ENCODE measurements at regions not wholly inside any gene's neighbourhood (a gene's known extent, or its start where the extent isn't known, plus 50 kb on each side); places are given as distances from the start of the nearest gene placed in this dataset.

- in situ Hi-C loops (cut with MboI; ENCODE audit: low sequenced_read_pairs), result no loop called here
- no peak for DNase-seq (ENCODE audit: low spot score in 2 of 2)
- no peak overlapping the region for H3K4me3 ChIP-seq
- H3K27me3 ChIP-seq (ENCODE audit: low read depth), result no peaks in the 10 kb centered on the region
- H3K9me3 ChIP-seq, result no peaks in the 10 kb centered on the region; the same call in 1 of the 2 replicates
- H3K36me3 ChIP-seq (replicated peaks), result no peaks in the 10 kb centered on the region
- H3K4me1 ChIP-seq, result no peaks in the 10 kb centered on the region
Observed at GRCh38 chr7:391411-391951, 101.5 kb downstream of the FOXL3 start.

DNA sequence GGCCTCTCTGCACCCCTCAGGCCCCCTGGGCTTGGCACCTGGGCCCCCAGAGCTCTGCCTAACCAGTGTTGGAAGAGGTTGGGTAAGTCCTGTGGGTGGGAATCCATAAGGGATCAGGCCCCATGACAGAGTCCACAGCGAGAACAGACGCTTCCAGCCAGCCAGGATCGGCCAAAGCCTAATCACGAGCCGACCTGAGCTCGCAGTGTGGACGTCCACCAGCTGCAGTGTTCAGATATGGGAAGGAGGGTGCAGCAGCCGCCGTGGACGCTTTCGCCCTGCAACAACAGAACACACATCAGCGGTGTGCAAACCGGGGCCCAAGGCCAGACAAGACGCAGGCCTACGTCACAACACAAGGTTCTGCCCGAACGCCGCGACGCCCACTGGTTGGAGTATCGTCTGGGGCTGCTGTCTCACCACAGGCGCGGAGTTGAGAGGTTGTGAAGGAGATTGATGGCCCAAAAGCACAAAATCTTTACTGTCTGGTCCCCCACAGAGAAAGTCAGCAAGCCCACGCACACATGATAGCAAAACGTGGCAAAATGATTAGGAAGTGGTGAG is 102.1 kb downstream of the FOXL3 start:
- H3K4me3 ChIP-seq, result no peak overlapping the region
- H3K36me3 ChIP-seq (replicated peaks), result no peaks in the 10 kb centered on the region
- DNase-seq (ENCODE audit: low spot score in 2 of 2), result no peak
- H3K4me1 ChIP-seq, result no peaks in the 10 kb centered on the region
- in situ Hi-C loops (cut with MboI; ENCODE audit: low sequenced_read_pairs), result no loop called here
- H3K9me3 ChIP-seq, result no peaks in the 10 kb centered on the region; the same call in 1 of the 2 replicates
- H3K27me3 ChIP-seq (ENCODE audit: low read depth), result no peaks in the 10 kb centered on the region

GRCh38 chr7:392822-393221 is 102.9 kb downstream of the FOXL3 start:
- H3K27me3 ChIP-seq (ENCODE audit: low read depth), result no peaks in the 10 kb centered on the region
- H3K9me3 ChIP-seq, result no peaks in the 10 kb centered on the region; the same call in 1 of the 2 replicates
- H3K4me1 ChIP-seq, result no peaks in the 10 kb centered on the region
- DNase-seq (ENCODE audit: low spot score in 2 of 2), result no peak
- in situ Hi-C loops (cut with MboI; ENCODE audit: low sequenced_read_pairs), result no loop called here
- H3K4me3 ChIP-seq, result no peak overlapping the region
- no peaks in the 10 kb centered on the region for H3K36me3 ChIP-seq (replicated peaks)

DNA sequence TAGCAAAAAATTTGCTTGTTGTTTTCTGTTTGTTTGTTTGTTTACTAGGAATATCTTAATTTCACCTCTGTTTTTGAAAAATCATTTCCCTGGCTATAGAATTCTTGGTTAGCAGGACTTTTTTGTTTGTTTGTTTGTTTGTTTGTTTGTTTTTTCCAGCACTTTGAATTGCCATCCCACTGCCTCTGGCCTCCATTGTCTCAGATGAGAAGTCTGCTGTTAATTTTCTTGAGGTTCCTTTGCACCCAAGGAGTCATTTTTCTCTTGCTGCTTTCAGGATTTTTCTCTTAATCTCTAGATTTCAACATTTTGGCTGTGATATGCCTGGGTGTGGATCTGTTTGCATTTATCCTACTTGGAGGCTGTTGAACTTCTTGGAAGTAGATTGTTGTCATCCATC is 105.7 kb downstream of the FOXL3 start:
- no peak for DNase-seq (ENCODE audit: low spot score in 2 of 2)
- H3K27me3 ChIP-seq (ENCODE audit: low read depth), result no peaks in the 10 kb centered on the region
- H3K4me1 ChIP-seq, result no peaks in the 10 kb centered on the region
- no peak overlapping the region for H3K4me3 ChIP-seq
- H3K9me3 ChIP-seq, result no peaks in the 10 kb centered on the region
- H3K36me3 ChIP-seq (replicated peaks), result no peaks in the 10 kb centered on the region
- in situ Hi-C loops (cut with MboI; ENCODE audit: low sequenced_read_pairs), result no loop called here

- in situ Hi-C loops (cut with MboI; ENCODE audit: low sequenced_read_pairs), result no loop called here
- Histone ChIP-seq H3K27me3 (ENCODE audit: low read depth) (no peaks in the 10 kb centered on the region), H3K4me3 (no peak overlapping the region), H3K36me3 (replicated peaks) (no peaks in the 10 kb centered on the region), H3K4me1 (no peaks in the 10 kb centered on the region), H3K9me3 (no peaks in the 10 kb centered on the region)
- no peak for DNase-seq (ENCODE audit: low spot score in 2 of 2)
Observed at GRCh38 chr7:398888-399287, 108.9 kb downstream of the FOXL3 start.

- Histone ChIP-seq H3K36me3 (replicated peaks) (no peaks in the 10 kb centered on the region), H3K9me3 (no peaks in the 10 kb centered on the region), H3K4me1 (no peaks in the 10 kb centered on the region), H3K27me3 (ENCODE audit: low read depth) (no peaks in the 10 kb centered on the region), H3K4me3 (no peak overlapping the region)
- DNase-seq (ENCODE audit: low spot score in 2 of 2), result peak in 1 of 2 experiments; percentile 2
- in situ Hi-C loops (cut with MboI; ENCODE audit: low sequenced_read_pairs), result no loop called here
Observed at GRCh38 chr7:400901-401485, 111.0 kb downstream of the FOXL3 start.

DNA sequence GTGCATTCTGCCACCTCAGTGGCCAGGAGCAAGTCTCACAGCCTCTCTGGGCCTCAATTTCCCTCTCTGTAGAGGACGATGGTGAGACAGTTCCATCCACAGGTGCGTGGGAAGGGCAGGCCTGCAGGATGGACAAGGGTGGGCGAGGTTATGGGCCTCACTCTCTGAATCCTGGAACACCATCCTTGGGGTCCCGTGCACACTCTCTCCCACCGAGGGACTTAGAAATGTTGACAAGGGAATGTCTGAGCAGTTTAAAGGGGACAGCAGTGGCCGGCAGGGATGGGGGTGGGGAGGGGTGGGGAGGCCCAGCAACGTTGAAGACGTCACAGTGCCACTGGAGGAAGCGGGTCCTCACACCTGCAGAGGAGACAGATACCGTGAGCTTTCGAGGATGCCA is 111.5 kb downstream of the FOXL3 start:
- H3K27me3 ChIP-seq (ENCODE audit: low read depth), result no peaks in the 10 kb centered on the region
- no peak for DNase-seq (ENCODE audit: low spot score in 2 of 2)
- no peaks in the 10 kb centered on the region for H3K9me3 ChIP-seq
- H3K4me1 ChIP-seq, result no peaks in the 10 kb centered on the region
- in situ Hi-C loops (cut with MboI; ENCODE audit: low sequenced_read_pairs), result no loop called here
- no peak overlapping the region for H3K4me3 ChIP-seq
- H3K36me3 ChIP-seq (replicated peaks), result no peaks in the 10 kb centered on the region

GRCh38 chr7:404812-405488 is 114.7 kb downstream of the PDGFA start:
- H3K4me1 ChIP-seq, result no peaks in the 10 kb centered on the region
- no peaks in the 10 kb centered on the region for H3K36me3 ChIP-seq (replicated peaks)
- H3K4me3 ChIP-seq, result no peak overlapping the region
- no peak for DNase-seq (ENCODE audit: low spot score in 2 of 2)
- H3K9me3 ChIP-seq, result no peaks in the 10 kb centered on the region
- H3K27me3 ChIP-seq (ENCODE audit: low read depth), result no peaks in the 10 kb centered on the region
- in situ Hi-C loops (cut with MboI; ENCODE audit: low sequenced_read_pairs), result no loop called here

- Histone ChIP-seq H3K27me3 (ENCODE audit: low read depth) (no peaks in the 10 kb centered on the region), H3K4me3 (no peak overlapping the region), H3K36me3 (replicated peaks) (no peaks in the 10 kb centered on the region), H3K4me1 (no peaks in the 10 kb centered on the region), H3K9me3 (no peaks in the 10 kb centered on the region)
- DNase-seq (ENCODE audit: low spot score in 2 of 2), result peak in 1 of 2 experiments; percentile 1
- in situ Hi-C loops (cut with MboI; ENCODE audit: low sequenced_read_pairs), result no loop called here
Observed at GRCh38 chr7:405489-406211, 114.0 kb downstream of the PDGFA start.

- no peaks in the 10 kb centered on the region for H3K36me3 ChIP-seq (replicated peaks)
- DNase-seq (ENCODE audit: low spot score in 2 of 2), result peak in 1 of 2 experiments; percentile 1
- no peaks in the 10 kb centered on the region for H3K27me3 ChIP-seq (ENCODE audit: low read depth)
- H3K9me3 ChIP-seq, result no peaks in the 10 kb centered on the region
- in situ Hi-C loops (cut with MboI; ENCODE audit: low sequenced_read_pairs), result no loop called here
- H3K4me3 ChIP-seq, result no peak overlapping the region
- no peaks in the 10 kb centered on the region for H3K4me1 ChIP-seq
Observed at GRCh38 chr7:407721-408539, 111.7 kb downstream of the PDGFA start.

GRCh38 chr7:408751-409311 is 110.8 kb downstream of the PDGFA start:
- no peaks in the 10 kb centered on the region for H3K27me3 ChIP-seq (ENCODE audit: low read depth)
- no peaks in the 10 kb centered on the region for H3K9me3 ChIP-seq
- no peaks in the 10 kb centered on the region for H3K4me1 ChIP-seq
- in situ Hi-C loops (cut with MboI; ENCODE audit: low sequenced_read_pairs), result no loop called here
- no peak overlapping the region for H3K4me3 ChIP-seq
- no peaks in the 10 kb centered on the region for H3K36me3 ChIP-seq (replicated peaks)
- no peak for DNase-seq (ENCODE audit: low spot score in 2 of 2)

- Histone ChIP-seq H3K4me3 (no peak overlapping the region), H3K4me1 (no peaks in the 10 kb centered on the region), H3K9me3 (no peaks in the 10 kb centered on the region), H3K27me3 (ENCODE audit: low read depth) (no peaks in the 10 kb centered on the region), H3K36me3 (replicated peaks) (no peaks in the 10 kb centered on the region)
- in situ Hi-C loops (cut with MboI; ENCODE audit: low sequenced_read_pairs), result no loop called here
- DNase-seq (ENCODE audit: low spot score in 2 of 2), result no peak
Observed at GRCh38 chr7:409339-410281, 110.0 kb downstream of the PDGFA start.

Data from HAP-1 (cell line).